ENCODE measurements at regions not wholly inside any gene's neighbourhood (a gene's known extent, or its start where the extent isn't known, plus 50 kb on each side); places are given as distances from the start of the nearest gene placed in this dataset.

- no peak for DNase-seq (ENCODE audit: low read depth, low spot score)
- no peak overlapping the region for H3K4me3 ChIP-seq (ENCODE audit: low read depth, low read length)
- no peak for TF ChIP-seq CTCF (IDR thresholded peaks at IDR 0.05; ENCODE audit: low read depth, low read length)
- in situ Hi-C loops (cut with HindIII; ENCODE audit: low sequenced_read_pairs) = no loop called here
These were observed 52.6 kb upstream of the CDH8 start for GRCh38 chr16:62088731-62089410.
